ENCODE measurements at regions not wholly inside any gene's neighbourhood (a gene's known extent, or its start where the extent isn't known, plus 50 kb on each side); places are given as distances from the start of the nearest gene placed in this dataset.
"Not testable (repeated sequence)": the region's sequence is repeated elsewhere in the genome, so short reads cannot be mapped to it uniquely, and the experiment has no call there.

DNA sequence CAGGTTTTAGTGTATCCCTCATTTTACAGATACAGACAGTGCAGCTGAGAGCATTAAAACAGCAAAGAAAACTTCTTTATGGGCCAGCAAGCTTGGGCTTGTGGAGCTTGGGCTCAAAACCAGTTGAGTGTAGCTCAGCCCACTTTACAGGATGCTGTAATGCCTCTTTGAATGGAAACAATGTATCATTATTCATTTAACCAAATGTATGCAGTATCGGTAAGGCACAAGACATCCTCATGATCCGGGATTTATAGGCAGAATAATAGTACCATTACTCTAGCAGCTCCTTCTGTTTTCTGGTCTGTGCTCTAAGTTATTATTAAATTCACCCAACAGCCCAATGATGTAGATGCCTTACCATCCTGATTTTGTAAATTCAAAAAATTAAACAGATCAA, 575.1 kb upstream of the CDH7 start:
- TF ChIP-seq, protein P1, sequence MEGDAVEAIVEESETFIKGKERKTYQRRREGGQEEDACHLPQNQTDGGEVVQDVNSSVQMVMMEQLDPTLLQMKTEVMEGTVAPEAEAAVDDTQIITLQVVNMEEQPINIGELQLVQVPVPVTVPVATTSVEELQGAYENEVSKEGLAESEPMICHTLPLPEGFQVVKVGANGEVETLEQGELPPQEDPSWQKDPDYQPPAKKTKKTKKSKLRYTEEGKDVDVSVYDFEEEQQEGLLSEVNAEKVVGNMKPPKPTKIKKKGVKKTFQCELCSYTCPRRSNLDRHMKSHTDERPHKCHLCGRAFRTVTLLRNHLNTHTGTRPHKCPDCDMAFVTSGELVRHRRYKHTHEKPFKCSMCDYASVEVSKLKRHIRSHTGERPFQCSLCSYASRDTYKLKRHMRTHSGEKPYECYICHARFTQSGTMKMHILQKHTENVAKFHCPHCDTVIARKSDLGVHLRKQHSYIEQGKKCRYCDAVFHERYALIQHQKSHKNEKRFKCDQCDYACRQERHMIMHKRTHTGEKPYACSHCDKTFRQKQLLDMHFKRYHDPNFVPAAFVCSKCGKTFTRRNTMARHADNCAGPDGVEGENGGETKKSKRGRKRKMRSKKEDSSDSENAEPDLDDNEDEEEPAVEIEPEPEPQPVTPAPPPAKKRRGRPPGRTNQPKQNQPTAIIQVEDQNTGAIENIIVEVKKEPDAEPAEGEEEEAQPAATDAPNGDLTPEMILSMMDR (IDR thresholded peaks at IDR 0.05) = no peak
- DNase-seq (ENCODE audit: low spot score) = no peak
- no peak overlapping the region for H3K4me3 ChIP-seq
- no peak overlapping the region for H3K27ac ChIP-seq

DNA sequence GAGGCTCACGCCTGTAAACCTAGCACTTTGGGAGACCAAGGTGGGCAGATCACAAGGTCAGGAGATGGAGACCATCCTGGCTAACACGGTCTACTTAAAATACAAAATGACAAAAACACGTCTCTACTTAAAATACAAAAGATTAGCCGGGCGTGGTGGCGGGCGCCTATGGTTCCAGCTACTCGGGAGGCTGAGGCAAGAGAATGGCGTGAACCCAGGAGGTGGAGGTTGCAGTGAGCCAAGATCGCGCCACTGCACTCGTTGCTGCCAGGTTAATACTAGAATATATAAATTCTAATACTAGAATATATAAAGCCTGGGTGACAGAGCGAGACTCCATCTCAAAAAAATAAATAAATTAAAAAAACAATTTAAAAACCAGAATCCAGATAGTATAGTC, 588.7 kb upstream of the CDH7 start:
- not testable (repeated sequence) for DNase-seq (ENCODE audit: low spot score); H3K27ac ChIP-seq; H3K4me3 ChIP-seq

DNA sequence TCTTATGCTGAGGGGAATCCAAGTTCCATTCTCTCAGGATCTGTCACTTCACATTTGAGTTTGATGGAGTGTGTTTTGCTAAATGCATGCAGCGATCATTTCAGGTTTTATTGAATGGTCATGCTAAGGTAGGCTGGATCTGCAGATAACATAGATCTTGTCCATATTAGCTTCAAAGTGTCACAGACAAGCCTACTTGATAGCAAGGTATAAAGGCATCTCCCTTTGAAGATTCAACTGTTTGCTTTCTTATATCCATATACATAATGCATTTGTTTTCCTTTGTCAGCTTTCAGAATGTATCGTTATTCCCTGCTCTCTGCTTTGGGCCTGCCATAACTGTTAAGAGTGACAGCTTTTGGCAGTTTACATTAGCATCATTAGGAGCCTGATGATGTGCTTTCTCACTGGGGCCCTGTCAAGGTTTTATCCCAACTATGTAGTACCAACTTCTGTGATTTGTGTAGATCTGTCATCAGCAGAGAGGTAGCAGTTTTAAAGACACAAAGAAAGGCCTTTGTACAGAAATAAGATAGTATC, 604.3 kb upstream of the CDH7 start:
- no peak overlapping the region for H3K27ac ChIP-seq
- TF ChIP-seq, protein P1 (IDR thresholded peaks at IDR 0.05) = no peak
- no peak overlapping the region for H3K4me3 ChIP-seq
- no peak for DNase-seq (ENCODE audit: low spot score)

DNA sequence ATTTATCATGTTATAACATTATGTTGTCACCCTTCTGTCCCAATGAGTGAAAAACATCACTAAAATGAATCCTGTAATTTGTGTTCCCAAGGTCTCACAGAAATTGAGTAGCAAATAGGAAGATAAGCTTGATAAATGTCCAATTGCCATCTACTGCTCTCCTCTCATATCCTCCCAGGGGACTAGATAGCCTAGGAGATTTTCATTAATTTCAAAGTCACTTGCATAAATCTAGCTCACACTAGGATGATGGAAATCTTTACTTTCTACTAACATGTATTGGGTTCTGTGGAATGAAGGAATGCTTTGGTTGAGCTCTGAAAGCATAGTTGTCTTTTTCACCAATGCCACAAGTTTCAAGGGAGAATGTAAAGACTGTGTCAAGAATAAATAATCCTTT, 605.5 kb upstream of the CDH7 start:
- Histone ChIP-seq H3K27ac (no peak overlapping the region), H3K4me3 (no peak overlapping the region)
- no peak for DNase-seq (ENCODE audit: low spot score)
- TF ChIP-seq, protein P1 (IDR thresholded peaks at IDR 0.05) = no peak

DNA sequence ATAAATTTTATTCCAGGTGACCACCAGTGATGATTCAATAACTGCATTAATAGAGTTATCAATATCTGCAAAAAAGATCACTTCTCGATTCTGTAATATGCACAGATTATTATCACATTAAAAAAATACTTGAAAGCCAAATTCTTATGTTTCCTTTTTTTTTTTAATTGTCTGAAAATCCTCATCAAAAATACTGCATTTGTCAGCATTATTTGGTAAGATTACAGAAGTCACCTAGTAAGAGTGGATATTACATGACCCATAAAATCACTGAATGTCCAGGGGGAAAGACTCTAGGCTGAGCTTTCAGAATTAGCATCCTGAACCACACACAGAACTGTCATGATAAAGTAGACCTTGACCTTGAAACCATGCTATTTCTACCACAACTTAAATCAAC, 617.2 kb upstream of the CDH7 start:
- no peak for DNase-seq (ENCODE audit: low spot score)
- Histone ChIP-seq H3K27ac (no peak overlapping the region), H3K4me3 (no peak overlapping the region)
- TF ChIP-seq, protein P1 (IDR thresholded peaks at IDR 0.05) = no peak

DNA sequence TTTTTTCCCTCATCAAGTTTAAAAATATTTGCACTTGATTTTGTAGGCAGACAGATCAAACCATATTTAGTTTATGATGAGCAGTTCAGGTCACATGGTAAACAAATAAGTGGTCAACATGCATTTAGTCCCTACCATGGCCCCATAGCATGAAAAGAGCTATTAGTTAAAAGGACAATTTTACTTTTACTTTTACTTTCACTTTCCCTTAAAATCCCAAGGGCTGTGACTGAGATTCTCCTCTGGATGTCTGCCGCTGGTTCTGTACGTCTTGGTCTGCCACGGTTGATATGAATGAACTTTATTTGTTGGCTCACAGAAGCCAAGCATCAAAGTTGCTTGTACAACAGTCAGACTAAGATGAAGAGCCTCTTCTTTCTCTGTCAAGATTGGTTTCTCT, 626.2 kb upstream of the CDH7 start:
- DNase-seq (ENCODE audit: low spot score) = no peak
- H3K4me3 ChIP-seq = peak overlapping the region; percentile 57
- TF ChIP-seq, protein P1 (IDR thresholded peaks at IDR 0.05) = no peak
- no peak overlapping the region for H3K27ac ChIP-seq

DNA sequence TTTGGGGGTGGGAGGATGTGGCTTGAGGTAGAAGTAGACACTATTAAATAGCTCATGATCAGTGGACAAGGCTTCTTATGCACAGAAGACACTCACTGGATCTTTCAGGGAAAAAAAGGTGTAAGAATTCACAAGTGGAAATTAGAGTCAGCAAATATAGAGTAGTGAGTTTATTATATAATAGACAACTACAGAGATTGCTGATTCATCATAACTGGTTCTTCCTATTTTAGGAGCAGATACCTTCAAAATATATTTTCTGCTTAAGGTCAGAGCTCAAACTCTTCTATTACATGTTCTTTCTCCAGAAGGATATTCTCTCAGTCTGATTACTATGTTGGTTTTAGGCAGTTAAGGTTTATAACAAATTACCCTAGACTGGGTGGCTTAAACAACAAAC, 646.9 kb upstream of the CDH7 start:
- H3K4me3 ChIP-seq = no peak overlapping the region
- DNase-seq (ENCODE audit: low spot score) = no peak

More for the DNA sequence above, 646.9 kb upstream of the CDH7 start:
- TF ChIP-seq, protein P1 (IDR thresholded peaks at IDR 0.05) = no peak
- H3K27ac ChIP-seq = no peak overlapping the region

Data from coronary artery (tissue), 2 donors.